ENCODE measurements at regions not wholly inside any gene's neighbourhood (a gene's known extent, or its start where the extent isn't known, plus 50 kb on each side); places are given as distances from the start of the nearest gene placed in this dataset.

- TF ChIP-seq CTCF (IDR thresholded peaks at IDR 0.05; ENCODE audit: control extremely low read depth in 1 of 3, insufficient read depth in 1 of 3, low read depth in 1 of 3, low read length in 3 of 3) (no peak), CHD2 (IDR thresholded peaks at IDR 0.05; ENCODE audit: low read length) (no peak), ZNF274 (IDR thresholded peaks at IDR 0.05; ENCODE audit: borderline replicate concordance, extremely low read depth, low read length) (no peak), USF2 (IDR thresholded peaks at IDR 0.05; ENCODE audit: low read length) (no peak), EGR1 (IDR thresholded peaks at IDR 0.05; ENCODE audit: borderline replicate concordance, low read depth, low read length) (no peak)
These were observed 574.4 kb upstream of the SLC10A2 start for GRCh38 chr13:103640606-103641005.
